SK-N-SH treated with all-trans-retinoic acid at 6 μM for 48 hours (cell line): ENCODE measurements at regions not wholly inside any gene's neighbourhood (a gene's known extent, or its start where the extent isn't known, plus 50 kb on each side); places are given as distances from the start of the nearest gene placed in this dataset.

ENCODE experiments used
- ATAC-seq: fragments of 200-7000 bp; cut with Tn5 transposase; 3 replicates; pipeline ENCODE4 v1.9.1; 2020; ENCODE audit warnings: mild to moderate bottlenecking, moderate library complexity
- ARNTL ChIP-seq: fragments of 450-650 bp; formaldehyde crosslinking; IDR thresholded peaks from 2 replicates; pipeline ENCODE4 v1.5.0; 2020; ENCODE audit warnings: low read depth, mild to moderate bottlenecking, moderate library complexity, borderline replicate concordance
- BACH2 ChIP-seq: fragments of 250-450 bp; sonication (Bioruptor Pico); IDR thresholded peaks from 2 replicates; pipeline ENCODE4 v1.9.0; 2021; ENCODE audit warnings: mild to moderate bottlenecking, borderline replicate concordance
- CSDC2 ChIP-seq: fragments of 250-450 bp; sonication (Bioruptor Pico); IDR thresholded peaks from 2 replicates; pipeline ENCODE4 v1.5.0; 2020; ENCODE audit warnings: mild to moderate bottlenecking, moderate library complexity
- ESRRG ChIP-seq: fragments of 250-450 bp; sonication (Bioruptor Pico); IDR thresholded peaks from 2 replicates; pipeline ENCODE4 v1.6.1; 2021; ENCODE audit warnings: mild to moderate bottlenecking
- GLIS3 ChIP-seq: fragments of 250-450 bp; sonication (Bioruptor Pico); IDR thresholded peaks from 2 replicates; pipeline ENCODE4 v1.5.0; 2020; ENCODE audit warnings: mild to moderate bottlenecking, moderate library complexity
- ISL1 ChIP-seq: fragments of 250-450 bp; sonication (Bioruptor Pico); IDR thresholded peaks from 2 replicates; pipeline ENCODE4 v2.1.2; 2022; ENCODE audit warnings: mild to moderate bottlenecking, moderate library complexity
- OSR1 ChIP-seq: fragments of 250-450 bp; sonication (Bioruptor Pico); IDR thresholded peaks from 2 replicates; pipeline ENCODE4 v1.8.0; 2022; ENCODE audit warnings: moderate library complexity, mild to moderate bottlenecking, inconsistent platforms
- PATZ1 ChIP-seq: fragments of 250-450 bp; sonication (Bioruptor Pico); IDR thresholded peaks from 2 replicates; pipeline ENCODE4 v1.8.0; 2020; ENCODE audit warnings: mild to moderate bottlenecking, moderate library complexity, borderline replicate concordance
- POU6F1 ChIP-seq: fragments of 250-450 bp; sonication (Bioruptor Pico); IDR thresholded peaks from 2 replicates; pipeline ENCODE4 v1.8.0; 2021; ENCODE audit warnings: low read depth, mild to moderate bottlenecking, moderate library complexity, borderline replicate concordance
- RARB ChIP-seq: fragments of 250-450 bp; sonication (Bioruptor Pico); IDR thresholded peaks from 2 replicates; pipeline ENCODE4 v1.8.0; 2021; ENCODE audit warnings: mild to moderate bottlenecking, moderate library complexity
- SNAI2 ChIP-seq: fragments of 250-450 bp; sonication (Bioruptor Pico); IDR thresholded peaks from 2 replicates; pipeline ENCODE4 v1.5.0; 2020; ENCODE audit warnings: mild to moderate bottlenecking, moderate library complexity
- TCF4 ChIP-seq: fragments of 250-450 bp; sonication (Bioruptor Pico); IDR thresholded peaks from 2 replicates; pipeline ENCODE4 v1.8.0; 2021; ENCODE audit warnings: mild to moderate bottlenecking, moderate library complexity, borderline replicate concordance
- ZC3H10 ChIP-seq: fragments of 250-450 bp; sonication (Bioruptor Pico); IDR thresholded peaks from 2 replicates; pipeline ENCODE4 v1.5.1; 2021; ENCODE audit warnings: mild to moderate bottlenecking, moderate library complexity
- ZFP3 ChIP-seq: fragments of 250-450 bp; sonication (Bioruptor Pico); IDR thresholded peaks from 2 replicates; pipeline ENCODE4 v1.5.0; 2020; ENCODE audit warnings: mild to moderate bottlenecking, moderate library complexity
- ZFP30 ChIP-seq: fragments of 450-650 bp; formaldehyde crosslinking; IDR thresholded peaks from 2 replicates; pipeline ENCODE4 v1.5.0; 2022; ENCODE audit warnings: mild to moderate bottlenecking, moderate library complexity
- ZNF565 ChIP-seq: fragments of 450-650 bp; formaldehyde crosslinking; conservative IDR thresholded peaks from 2 replicates; pipeline ENCODE4 v1.5.0; 2020; ENCODE audit warnings: low read depth, mild to moderate bottlenecking, moderate library complexity
- ZNF70 ChIP-seq: fragments of 450-650 bp; formaldehyde crosslinking; IDR thresholded peaks from 2 replicates; pipeline ENCODE4 v1.5.0; 2020; ENCODE audit warnings: mild to moderate bottlenecking, moderate library complexity
- ZNF8 ChIP-seq: fragments of 450-650 bp; formaldehyde crosslinking; IDR thresholded peaks from 2 replicates; pipeline ENCODE4 v1.5.0; 2020; ENCODE audit warnings: mild to moderate bottlenecking, moderate library complexity
- TF ChIP-seq, protein P1 (sequence below): fragments of 250-450 bp; sonication (Bioruptor Pico); IDR thresholded peaks from 2 replicates; pipeline ENCODE4 v1.5.1; 2021; ENCODE audit warnings: mild to moderate bottlenecking, moderate library complexity
- TF ChIP-seq, protein P2 (sequence below): fragments of 250-450 bp; sonication (Bioruptor Pico); IDR thresholded peaks from 2 replicates; pipeline ENCODE4 v1.5.0; 2020; ENCODE audit warnings: mild to moderate bottlenecking, moderate library complexity
- TF ChIP-seq, protein P3 (sequence below): fragments of 250-450 bp; sonication (Bioruptor Pico); IDR thresholded peaks from 2 replicates; pipeline ENCODE4 v1.5.1; 2020; ENCODE audit warnings: low read depth, mild to moderate bottlenecking, moderate library complexity

DNA sequence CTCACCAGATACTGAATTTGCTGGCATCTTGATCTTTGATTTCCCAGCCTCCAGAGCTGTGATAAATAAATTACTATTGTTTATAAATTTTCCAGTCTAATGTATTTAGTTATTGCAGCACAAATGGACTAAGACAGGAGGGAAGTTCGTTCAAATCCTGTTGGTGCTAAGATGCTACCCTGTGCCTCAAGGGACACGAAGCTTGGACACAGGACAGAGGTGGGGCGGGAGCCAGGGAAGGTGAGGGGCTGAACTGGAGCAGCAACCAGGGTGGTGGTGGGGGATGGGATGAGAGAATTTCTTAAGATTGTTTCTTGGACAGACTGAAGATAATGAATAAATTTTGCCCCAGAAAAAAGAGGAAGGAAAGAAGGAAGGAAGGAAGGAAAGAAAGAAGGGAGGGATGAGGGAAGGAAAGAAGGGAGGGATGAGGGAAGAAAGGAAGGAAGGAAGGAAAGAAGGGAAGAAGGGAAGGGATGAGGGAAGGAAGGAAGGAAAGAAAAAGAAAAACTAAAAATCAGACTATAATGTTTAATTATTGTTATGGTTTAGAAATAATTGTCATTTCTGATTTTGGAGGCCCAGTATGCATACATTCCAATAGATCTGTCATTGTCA lies 127.2 kb downstream of the CDC5L start:
- no peak for ATAC-seq
- TF ChIP-seq PATZ1: no peak
- no peak for TF ChIP-seq ZFP30 (CRISPR knock-in tag)
- no peak for TF ChIP-seq ZC3H10
- no peak for TF ChIP-seq ISL1 (CRISPR knock-in tag)
- TF ChIP-seq BACH2: no peak
- TF ChIP-seq GLIS3: no peak
- no peak for TF ChIP-seq ZNF8
- no peak for TF ChIP-seq POU6F1 (CRISPR knock-in tag)
- TF ChIP-seq RARB: no peak

DNA sequence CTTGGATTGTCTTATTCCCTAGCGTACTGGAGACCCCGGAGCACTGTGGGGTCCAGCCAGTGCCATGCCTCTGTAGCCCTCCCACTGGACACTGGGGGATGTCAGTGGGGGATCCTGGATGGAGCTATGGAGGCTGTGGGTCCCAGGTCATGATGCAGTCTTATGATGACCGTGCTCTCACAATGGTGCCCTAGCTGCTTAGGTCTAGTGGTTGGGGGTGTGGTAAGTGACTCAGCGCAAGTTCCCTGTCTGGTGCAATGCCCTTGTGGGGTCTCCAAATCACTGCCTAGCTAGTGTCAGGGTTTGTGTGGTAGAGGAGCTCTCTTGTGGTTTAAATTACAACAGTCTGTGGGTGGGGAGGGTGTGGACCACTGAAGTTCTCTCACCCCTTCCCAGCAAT lies 135.4 kb downstream of the CDC5L start:
- TF ChIP-seq OSR1 (CRISPR knock-in tag) (no peak), ESRRG (no peak), ZNF70 (CRISPR knock-in tag) (no peak), ISL1 (CRISPR knock-in tag) (no peak), PATZ1 (no peak), ZFP30 (CRISPR knock-in tag) (no peak), ZC3H10 (no peak), BACH2 (no peak), ARNTL (no peak), CSDC2 (CRISPR knock-in tag) (no peak), SNAI2 (no peak), RARB (no peak), ZNF565 (CRISPR knock-in tag) (no peak), ZNF8 (no peak), ZFP3 (CRISPR knock-in tag) (no peak), GLIS3 (no peak), TCF4 (CRISPR knock-in tag) (no peak)
- TF ChIP-seq, protein P1, sequence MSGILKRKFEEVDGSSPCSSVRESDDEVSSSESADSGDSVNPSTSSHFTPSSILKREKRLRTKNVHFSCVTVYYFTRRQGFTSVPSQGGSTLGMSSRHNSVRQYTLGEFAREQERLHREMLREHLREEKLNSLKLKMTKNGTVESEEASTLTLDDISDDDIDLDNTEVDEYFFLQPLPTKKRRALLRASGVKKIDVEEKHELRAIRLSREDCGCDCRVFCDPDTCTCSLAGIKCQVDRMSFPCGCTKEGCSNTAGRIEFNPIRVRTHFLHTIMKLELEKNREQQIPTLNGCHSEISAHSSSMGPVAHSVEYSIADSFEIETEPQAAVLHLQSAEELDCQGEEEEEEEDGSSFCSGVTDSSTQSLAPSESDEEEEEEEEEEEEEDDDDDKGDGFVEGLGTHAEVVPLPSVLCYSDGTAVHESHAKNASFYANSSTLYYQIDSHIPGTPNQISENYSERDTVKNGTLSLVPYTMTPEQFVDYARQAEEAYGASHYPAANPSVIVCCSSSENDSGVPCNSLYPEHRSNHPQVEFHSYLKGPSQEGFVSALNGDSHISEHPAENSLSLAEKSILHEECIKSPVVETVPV: no peak
- TF ChIP-seq, protein P2, sequence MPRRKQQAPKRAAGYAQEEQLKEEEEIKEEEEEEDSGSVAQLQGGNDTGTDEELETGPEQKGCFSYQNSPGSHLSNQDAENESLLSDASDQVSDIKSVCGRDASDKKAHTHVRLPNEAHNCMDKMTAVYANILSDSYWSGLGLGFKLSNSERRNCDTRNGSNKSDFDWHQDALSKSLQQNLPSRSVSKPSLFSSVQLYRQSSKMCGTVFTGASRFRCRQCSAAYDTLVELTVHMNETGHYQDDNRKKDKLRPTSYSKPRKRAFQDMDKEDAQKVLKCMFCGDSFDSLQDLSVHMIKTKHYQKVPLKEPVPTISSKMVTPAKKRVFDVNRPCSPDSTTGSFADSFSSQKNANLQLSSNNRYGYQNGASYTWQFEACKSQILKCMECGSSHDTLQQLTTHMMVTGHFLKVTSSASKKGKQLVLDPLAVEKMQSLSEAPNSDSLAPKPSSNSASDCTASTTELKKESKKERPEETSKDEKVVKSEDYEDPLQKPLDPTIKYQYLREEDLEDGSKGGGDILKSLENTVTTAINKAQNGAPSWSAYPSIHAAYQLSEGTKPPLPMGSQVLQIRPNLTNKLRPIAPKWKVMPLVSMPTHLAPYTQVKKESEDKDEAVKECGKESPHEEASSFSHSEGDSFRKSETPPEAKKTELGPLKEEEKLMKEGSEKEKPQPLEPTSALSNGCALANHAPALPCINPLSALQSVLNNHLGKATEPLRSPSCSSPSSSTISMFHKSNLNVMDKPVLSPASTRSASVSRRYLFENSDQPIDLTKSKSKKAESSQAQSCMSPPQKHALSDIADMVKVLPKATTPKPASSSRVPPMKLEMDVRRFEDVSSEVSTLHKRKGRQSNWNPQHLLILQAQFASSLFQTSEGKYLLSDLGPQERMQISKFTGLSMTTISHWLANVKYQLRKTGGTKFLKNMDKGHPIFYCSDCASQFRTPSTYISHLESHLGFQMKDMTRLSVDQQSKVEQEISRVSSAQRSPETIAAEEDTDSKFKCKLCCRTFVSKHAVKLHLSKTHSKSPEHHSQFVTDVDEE: no peak
- TF ChIP-seq, protein P3, sequence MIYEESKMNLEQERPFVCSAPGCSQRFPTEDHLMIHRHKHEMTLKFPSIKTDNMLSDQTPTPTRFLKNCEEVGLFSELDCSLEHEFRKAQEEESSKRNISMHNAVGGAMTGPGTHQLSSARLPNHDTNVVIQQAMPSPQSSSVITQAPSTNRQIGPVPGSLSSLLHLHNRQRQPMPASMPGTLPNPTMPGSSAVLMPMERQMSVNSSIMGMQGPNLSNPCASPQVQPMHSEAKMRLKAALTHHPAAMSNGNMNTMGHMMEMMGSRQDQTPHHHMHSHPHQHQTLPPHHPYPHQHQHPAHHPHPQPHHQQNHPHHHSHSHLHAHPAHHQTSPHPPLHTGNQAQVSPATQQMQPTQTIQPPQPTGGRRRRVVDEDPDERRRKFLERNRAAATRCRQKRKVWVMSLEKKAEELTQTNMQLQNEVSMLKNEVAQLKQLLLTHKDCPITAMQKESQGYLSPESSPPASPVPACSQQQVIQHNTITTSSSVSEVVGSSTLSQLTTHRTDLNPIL (CRISPR knock-in tag): no peak
- TF ChIP-seq, all 23 proteins: peak for 0
- no peak for ATAC-seq
